ENCODE measurements at regions not wholly inside any gene's neighbourhood (a gene's known extent, or its start where the extent isn't known, plus 50 kb on each side); places are given as distances from the start of the nearest gene placed in this dataset.

GRCh38 chr4:100836929-100837328 lies 319.1 kb upstream of the EMCN start:
- no peak for ATAC-seq (ENCODE audit: low read depth)
- peaks cover 3% of the 10 kb centered on the region for H3K4me1 ChIP-seq (ENCODE audit: insufficient read depth, poor library complexity, severe bottlenecking)

GRCh38 chr4:100834616-100835015 lies 316.8 kb upstream of the EMCN start:
- no peak for TF ChIP-seq CTCF (IDR thresholded peaks at IDR 0.05; ENCODE audit: poor library complexity, severe bottlenecking)
- Histone ChIP-seq H3K9me3 (ENCODE audit: severe bottlenecking) (no peaks in the 10 kb centered on the region), H3K36me3 (ENCODE audit: low read depth) (no peaks in the 10 kb centered on the region), H3K4me1 (ENCODE audit: insufficient read depth, poor library complexity, severe bottlenecking) (peaks cover 3% of the 10 kb centered on the region), H3K4me3 (ENCODE audit: severe bottlenecking) (no peak overlapping the region), H3K27ac (ENCODE audit: poor library complexity, severe bottlenecking) (no peak overlapping the region), H3K27me3 (ENCODE audit: insufficient read depth, poor library complexity, severe bottlenecking) (no peaks in the 10 kb centered on the region)
- DNase-seq (ENCODE audit: low spot score) (no peak), ATAC-seq (ENCODE audit: low read depth) (no peak)

More at GRCh38 chr4:100836929-100837328, 319.1 kb upstream of the EMCN start:
- Histone ChIP-seq H3K9me3 (ENCODE audit: severe bottlenecking) (no peaks in the 10 kb centered on the region), H3K27me3 (ENCODE audit: insufficient read depth, poor library complexity, severe bottlenecking) (no peaks in the 10 kb centered on the region), H3K4me3 (ENCODE audit: severe bottlenecking) (no peak overlapping the region), H3K27ac (ENCODE audit: poor library complexity, severe bottlenecking) (no peak overlapping the region), H3K36me3 (ENCODE audit: low read depth) (no peaks in the 10 kb centered on the region)
- DNase-seq (ENCODE audit: low spot score): no peak
- TF ChIP-seq CTCF (IDR thresholded peaks at IDR 0.05; ENCODE audit: poor library complexity, severe bottlenecking): no peak

GRCh38 chr4:100833906-100834305 lies 316.1 kb upstream of the EMCN start:
- TF ChIP-seq CTCF (IDR thresholded peaks at IDR 0.05; ENCODE audit: poor library complexity, severe bottlenecking): no peak
- no peak for DNase-seq (ENCODE audit: low spot score)

GRCh38 chr4:100828986-100829685 lies 311.3 kb upstream of the EMCN start:
- H3K4me1 ChIP-seq (ENCODE audit: insufficient read depth, poor library complexity, severe bottlenecking): no peaks in the 10 kb centered on the region
- H3K4me3 ChIP-seq (ENCODE audit: severe bottlenecking): no peak overlapping the region
- H3K9me3 ChIP-seq (ENCODE audit: severe bottlenecking): no peaks in the 10 kb centered on the region
- TF ChIP-seq CTCF (IDR thresholded peaks at IDR 0.05; ENCODE audit: poor library complexity, severe bottlenecking): no peak
- no peaks in the 10 kb centered on the region for H3K36me3 ChIP-seq (ENCODE audit: low read depth)
- H3K27ac ChIP-seq (ENCODE audit: poor library complexity, severe bottlenecking): no peak overlapping the region
- DNase-seq (ENCODE audit: low spot score) (no peak), ATAC-seq (ENCODE audit: low read depth) (peak; percentile 57; the same call in 2 of the 3 replicates)
- no peaks in the 10 kb centered on the region for H3K27me3 ChIP-seq (ENCODE audit: insufficient read depth, poor library complexity, severe bottlenecking)

More at GRCh38 chr4:100833906-100834305, 316.1 kb upstream of the EMCN start:
- ATAC-seq (ENCODE audit: low read depth): no peak
- no peak overlapping the region for H3K27ac ChIP-seq (ENCODE audit: poor library complexity, severe bottlenecking)
- no peaks in the 10 kb centered on the region for H3K9me3 ChIP-seq (ENCODE audit: severe bottlenecking)
- no peaks in the 10 kb centered on the region for H3K36me3 ChIP-seq (ENCODE audit: low read depth)
- H3K4me3 ChIP-seq (ENCODE audit: severe bottlenecking): no peak overlapping the region
- no peaks in the 10 kb centered on the region for H3K27me3 ChIP-seq (ENCODE audit: insufficient read depth, poor library complexity, severe bottlenecking)
- H3K4me1 ChIP-seq (ENCODE audit: insufficient read depth, poor library complexity, severe bottlenecking): peaks cover 3% of the 10 kb centered on the region

GRCh38 chr4:100828364-100828763 lies 310.5 kb upstream of the EMCN start:
- TF ChIP-seq CTCF (IDR thresholded peaks at IDR 0.05; ENCODE audit: poor library complexity, severe bottlenecking): no peak
- DNase-seq (ENCODE audit: low spot score) (no peak), ATAC-seq (ENCODE audit: low read depth) (no peak)
- Histone ChIP-seq H3K27ac (ENCODE audit: poor library complexity, severe bottlenecking) (no peak overlapping the region), H3K4me1 (ENCODE audit: insufficient read depth, poor library complexity, severe bottlenecking) (peaks cover 4% of the 10 kb centered on the region), H3K36me3 (ENCODE audit: low read depth) (no peaks in the 10 kb centered on the region), H3K4me3 (ENCODE audit: severe bottlenecking) (no peak overlapping the region), H3K9me3 (ENCODE audit: severe bottlenecking) (no peaks in the 10 kb centered on the region), H3K27me3 (ENCODE audit: insufficient read depth, poor library complexity, severe bottlenecking) (no peaks in the 10 kb centered on the region)

All from RWPE2 (cell line).